ENCODE measurements at regions not wholly inside any gene's neighbourhood (a gene's known extent, or its start where the extent isn't known, plus 50 kb on each side); places are given as distances from the start of the nearest gene placed in this dataset.

GRCh38 chr15:96089405-96090058 is 241.0 kb upstream of the NR2F2 start:
- DNase-seq, result no peak

- DNase-seq, result no peak
These were observed 238.3 kb upstream of the NR2F2 start for GRCh38 chr15:96092186-96092585.

- no peak for DNase-seq
These were observed 237.4 kb upstream of the NR2F2 start for GRCh38 chr15:96093063-96093462.

GRCh38 chr15:96097661-96098060 is 232.8 kb upstream of the NR2F2 start:
- no peak for DNase-seq

- no peak for DNase-seq
These were observed 227.9 kb upstream of the NR2F2 start for GRCh38 chr15:96102631-96103030.

GRCh38 chr15:96106181-96106580 is 224.3 kb upstream of the NR2F2 start:
- DNase-seq, result no peak

- no peak for DNase-seq
These were observed 223.9 kb upstream of the NR2F2 start for GRCh38 chr15:96106628-96107027.

GRCh38 chr15:96107916-96108315 is 222.6 kb upstream of the NR2F2 start:
- no peak for DNase-seq

GRCh38 chr15:96108405-96108804 is 222.1 kb upstream of the NR2F2 start:
- no peak for DNase-seq

- DNase-seq, result no peak
These were observed 220.7 kb upstream of the NR2F2 start for GRCh38 chr15:96109820-96110219.

GRCh38 chr15:96112018-96112417 is 218.5 kb upstream of the NR2F2 start:
- DNase-seq, result no peak

GRCh38 chr15:96115642-96116041 is 214.9 kb upstream of the NR2F2 start:
- DNase-seq, result no peak

GRCh38 chr15:96117270-96117669 is 213.2 kb upstream of the NR2F2 start:
- no peak for DNase-seq

GRCh38 chr15:96119734-96120133 is 210.8 kb upstream of the NR2F2 start:
- no peak for DNase-seq

- no peak for DNase-seq
These were observed 209.2 kb upstream of the NR2F2 start for GRCh38 chr15:96121086-96121920.

GRCh38 chr15:96122077-96123027 is 208.1 kb upstream of the NR2F2 start:
- DNase-seq, result no peak

GRCh38 chr15:96123028-96123400 is 207.5 kb upstream of the NR2F2 start:
- DNase-seq, result no peak

GRCh38 chr15:96123630-96124187 is 206.8 kb upstream of the NR2F2 start:
- no peak for DNase-seq

GRCh38 chr15:96124436-96124835 is 206.1 kb upstream of the NR2F2 start:
- DNase-seq, result no peak

GRCh38 chr15:96125721-96126415 is 204.6 kb upstream of the NR2F2 start:
- no peak for DNase-seq

- no peak for DNase-seq
These were observed 203.6 kb upstream of the NR2F2 start for GRCh38 chr15:96126859-96127258.

GRCh38 chr15:96130734-96131133 is 199.8 kb upstream of the NR2F2 start:
- DNase-seq, result no peak
